ENCODE measurements at regions not wholly inside any gene's neighbourhood (a gene's known extent, or its start where the extent isn't known, plus 50 kb on each side); places are given as distances from the start of the nearest gene placed in this dataset.

- no peaks in the 10 kb centered on the region for H3K27me3 ChIP-seq
- TF ChIP-seq, protein P1, sequence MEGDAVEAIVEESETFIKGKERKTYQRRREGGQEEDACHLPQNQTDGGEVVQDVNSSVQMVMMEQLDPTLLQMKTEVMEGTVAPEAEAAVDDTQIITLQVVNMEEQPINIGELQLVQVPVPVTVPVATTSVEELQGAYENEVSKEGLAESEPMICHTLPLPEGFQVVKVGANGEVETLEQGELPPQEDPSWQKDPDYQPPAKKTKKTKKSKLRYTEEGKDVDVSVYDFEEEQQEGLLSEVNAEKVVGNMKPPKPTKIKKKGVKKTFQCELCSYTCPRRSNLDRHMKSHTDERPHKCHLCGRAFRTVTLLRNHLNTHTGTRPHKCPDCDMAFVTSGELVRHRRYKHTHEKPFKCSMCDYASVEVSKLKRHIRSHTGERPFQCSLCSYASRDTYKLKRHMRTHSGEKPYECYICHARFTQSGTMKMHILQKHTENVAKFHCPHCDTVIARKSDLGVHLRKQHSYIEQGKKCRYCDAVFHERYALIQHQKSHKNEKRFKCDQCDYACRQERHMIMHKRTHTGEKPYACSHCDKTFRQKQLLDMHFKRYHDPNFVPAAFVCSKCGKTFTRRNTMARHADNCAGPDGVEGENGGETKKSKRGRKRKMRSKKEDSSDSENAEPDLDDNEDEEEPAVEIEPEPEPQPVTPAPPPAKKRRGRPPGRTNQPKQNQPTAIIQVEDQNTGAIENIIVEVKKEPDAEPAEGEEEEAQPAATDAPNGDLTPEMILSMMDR (IDR thresholded peaks at IDR 0.05; ENCODE audit: low read depth, low read length) = no peak
Measured at GRCh38 chr3:115550285-115550761, 73.0 kb upstream of the GAP43 start.

GRCh38 chr3:115551016-115551415 is 72.3 kb upstream of the GAP43 start:
- Histone ChIP-seq H3K27me3 (no peaks in the 10 kb centered on the region), H3K36me3 (no peaks in the 10 kb centered on the region), H3K4me1 (ENCODE audit: low read depth) (no peaks in the 10 kb centered on the region), H3K9me3 (ENCODE audit: low read depth) (no peaks in the 10 kb centered on the region), H3K4me3 (no peak overlapping the region), H3K27ac (no peak overlapping the region)
- TF ChIP-seq, protein P1 (IDR thresholded peaks at IDR 0.05; ENCODE audit: low read depth, low read length) = no peak
- no peak for DNase-seq (ENCODE audit: low read depth in 1 of 2, low spot score in 1 of 2)

More at GRCh38 chr3:115550285-115550761, 73.0 kb upstream of the GAP43 start:
- no peaks in the 10 kb centered on the region for H3K36me3 ChIP-seq
- H3K4me3 ChIP-seq = no peak overlapping the region
- no peaks in the 10 kb centered on the region for H3K4me1 ChIP-seq (ENCODE audit: low read depth)
- no peaks in the 10 kb centered on the region for H3K9me3 ChIP-seq (ENCODE audit: low read depth)
- DNase-seq (ENCODE audit: low read depth in 1 of 2, low spot score in 1 of 2) = no peak
- H3K27ac ChIP-seq = no peak overlapping the region

DNA sequence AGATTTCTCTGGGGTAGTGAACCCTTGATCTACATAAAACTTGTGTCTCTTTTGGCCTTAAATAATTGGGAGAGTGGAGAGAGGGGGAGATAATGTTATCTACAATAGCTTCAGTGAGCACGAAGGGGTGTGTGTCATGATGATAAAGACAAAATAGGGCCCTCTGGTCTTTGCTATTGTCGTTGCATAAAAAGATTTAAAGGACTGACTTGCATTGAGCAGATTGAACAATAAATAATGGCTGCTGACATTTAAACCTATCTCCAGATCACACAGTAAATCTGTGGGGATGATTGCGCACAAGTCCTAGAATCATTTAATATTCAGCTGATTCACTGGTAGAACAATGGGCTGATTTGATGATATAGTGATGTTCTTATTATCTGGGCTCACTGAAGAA is 71.3 kb upstream of the GAP43 start:
- H3K4me3 ChIP-seq = no peak overlapping the region
- H3K27me3 ChIP-seq = no peaks in the 10 kb centered on the region
- H3K27ac ChIP-seq = no peak overlapping the region
- DNase-seq (ENCODE audit: low read depth in 1 of 2, low spot score in 1 of 2) = no peak
- no peaks in the 10 kb centered on the region for H3K4me1 ChIP-seq (ENCODE audit: low read depth)
- no peaks in the 10 kb centered on the region for H3K36me3 ChIP-seq
- H3K9me3 ChIP-seq (ENCODE audit: low read depth) = no peaks in the 10 kb centered on the region
- TF ChIP-seq, protein P1 (IDR thresholded peaks at IDR 0.05; ENCODE audit: low read depth, low read length) = no peak

DNA sequence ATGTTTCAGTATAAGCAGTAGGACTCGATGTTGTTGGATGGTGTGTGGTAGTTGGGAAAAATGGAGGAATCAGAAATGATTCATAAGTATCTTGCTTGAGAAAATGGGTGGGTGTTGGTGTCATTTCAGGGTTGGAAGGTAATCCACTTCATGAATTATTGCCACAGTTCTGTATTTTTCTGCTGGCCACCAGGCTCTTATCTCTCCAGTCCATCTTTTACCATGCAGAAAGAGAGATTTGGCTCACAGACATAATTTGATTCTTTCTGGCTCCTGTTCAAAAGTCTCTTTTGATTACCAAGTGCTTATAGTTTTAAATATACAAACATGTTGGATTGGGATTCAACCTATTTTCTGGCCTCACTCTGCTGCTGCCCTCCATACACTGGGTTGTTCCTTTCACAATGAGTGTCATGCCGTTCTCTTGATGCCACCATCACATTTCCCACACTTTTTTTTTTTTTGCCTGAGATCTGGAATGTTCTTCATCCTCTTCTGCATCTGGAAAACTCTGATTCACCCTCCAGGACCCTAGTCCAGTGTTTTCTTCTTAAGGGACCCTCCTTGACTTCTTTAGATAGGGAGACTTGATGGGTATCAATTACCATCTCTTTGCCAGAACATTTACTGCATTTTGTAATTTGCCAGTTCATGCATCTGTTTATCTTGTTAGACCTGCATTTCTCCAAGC is 69.4 kb upstream of the GAP43 start:
- TF ChIP-seq, protein P1 (IDR thresholded peaks at IDR 0.05; ENCODE audit: low read depth, low read length) = no peak
- DNase-seq (ENCODE audit: low read depth in 1 of 2, low spot score in 1 of 2) = no peak

GRCh38 chr3:115554487-115554807 is 68.9 kb upstream of the GAP43 start:
- no peak overlapping the region for H3K27ac ChIP-seq
- DNase-seq (ENCODE audit: low read depth in 1 of 2, low spot score in 1 of 2) = no peak
- no peaks in the 10 kb centered on the region for H3K36me3 ChIP-seq
- TF ChIP-seq, protein P1 (IDR thresholded peaks at IDR 0.05; ENCODE audit: low read depth, low read length) = no peak
- H3K4me3 ChIP-seq = no peak overlapping the region
- no peaks in the 10 kb centered on the region for H3K27me3 ChIP-seq
- no peaks in the 10 kb centered on the region for H3K9me3 ChIP-seq (ENCODE audit: low read depth)
- H3K4me1 ChIP-seq (ENCODE audit: low read depth) = no peaks in the 10 kb centered on the region

More for the DNA sequence above, 69.4 kb upstream of the GAP43 start:
- H3K4me3 ChIP-seq = no peak overlapping the region
- no peaks in the 10 kb centered on the region for H3K4me1 ChIP-seq (ENCODE audit: low read depth)
- H3K27me3 ChIP-seq = no peaks in the 10 kb centered on the region
- H3K9me3 ChIP-seq (ENCODE audit: low read depth) = no peaks in the 10 kb centered on the region
- H3K36me3 ChIP-seq = no peaks in the 10 kb centered on the region
- H3K27ac ChIP-seq = no peak overlapping the region

All from cardiac muscle cell (in vitro differentiated cells and primary cell).